ENCODE measurements at regions not wholly inside any gene's neighbourhood (a gene's known extent, or its start where the extent isn't known, plus 50 kb on each side); places are given as distances from the start of the nearest gene placed in this dataset.
"Not testable (repeated sequence)": the region's sequence is repeated elsewhere in the genome, so short reads cannot be mapped to it uniquely, and the experiment has no call there.

DNA sequence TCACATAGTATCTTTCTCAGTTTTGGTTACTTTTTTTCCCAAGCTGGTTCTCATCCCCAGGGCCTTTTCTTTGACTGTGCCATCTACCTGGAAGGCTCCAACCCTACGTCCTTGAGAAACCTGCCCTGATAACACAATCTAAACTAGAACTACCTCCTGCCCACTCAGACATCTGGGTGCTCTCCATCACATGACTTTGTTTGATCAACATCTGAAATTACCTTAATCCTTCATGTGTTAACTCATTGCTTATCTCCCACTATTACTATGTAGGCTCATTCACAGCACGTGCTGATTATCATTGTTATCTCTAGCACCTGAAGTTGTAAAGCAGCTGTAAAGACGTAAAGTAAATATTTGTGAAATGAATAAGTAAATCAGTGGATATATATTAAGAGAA, 784.0 kb downstream of the TMTC2 start:
- no peak overlapping the region for H2AFZ ChIP-seq (ENCODE audit: low read depth, low read length)
- no peaks in the 10 kb centered on the region for H3K9me3 ChIP-seq (ENCODE audit: low read length)
- peaks cover 6% of the 10 kb centered on the region for H3K4me1 ChIP-seq (ENCODE audit: insufficient read depth, low read length)
- no peak overlapping the region for H3K4me3 ChIP-seq (ENCODE audit: low read length)
- no peaks in the 10 kb centered on the region for H3K27me3 ChIP-seq (ENCODE audit: insufficient read depth, low read length)
- no peaks in the 10 kb centered on the region for H3K36me3 ChIP-seq (ENCODE audit: insufficient read depth, low read length)

DNA sequence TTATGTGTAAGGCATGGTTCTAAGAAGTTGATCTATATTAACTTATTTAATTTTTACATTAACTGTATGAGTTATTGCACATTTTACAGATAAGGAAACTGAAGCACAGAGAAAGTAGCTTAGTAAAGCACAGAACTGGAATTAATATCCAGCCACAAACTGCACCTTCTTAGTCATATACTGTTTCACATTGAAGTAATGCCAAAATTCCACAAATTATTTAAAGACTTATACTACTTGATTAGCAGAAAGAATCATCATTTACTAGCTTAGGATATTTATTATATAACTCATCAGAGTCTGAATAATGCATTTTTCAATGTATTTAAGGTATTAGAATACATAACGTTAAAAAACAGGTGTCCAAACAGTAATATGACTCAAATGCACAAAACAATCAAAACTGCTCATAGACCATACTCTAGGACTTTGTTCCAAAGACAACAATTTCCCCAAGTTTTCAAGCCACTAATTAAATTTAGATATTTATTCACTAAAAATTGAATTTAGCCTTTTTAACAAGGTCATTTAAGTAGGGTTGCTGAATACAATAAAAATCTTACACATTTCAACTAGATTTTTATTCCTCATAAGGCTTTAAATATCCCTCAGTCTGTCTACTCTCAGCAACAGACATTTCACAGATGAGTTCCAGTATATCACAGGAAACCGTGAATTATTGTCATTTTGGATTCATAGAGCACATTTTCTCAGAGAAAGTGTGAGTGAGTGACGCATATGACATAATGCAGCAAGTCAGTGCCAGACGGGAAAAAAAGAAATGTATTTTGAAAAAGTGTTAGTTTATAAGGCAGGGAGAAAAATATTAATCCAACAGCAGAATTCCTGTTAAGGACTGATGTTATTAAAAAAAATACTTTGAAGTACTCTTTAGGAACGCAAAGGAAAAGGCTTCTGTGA, 782.5 kb downstream of the TMTC2 start:
- Histone ChIP-seq H3K27me3 (ENCODE audit: insufficient read depth, low read length) (no peaks in the 10 kb centered on the region), H3K4me3 (ENCODE audit: low read length) (no peak overlapping the region)

DNA sequence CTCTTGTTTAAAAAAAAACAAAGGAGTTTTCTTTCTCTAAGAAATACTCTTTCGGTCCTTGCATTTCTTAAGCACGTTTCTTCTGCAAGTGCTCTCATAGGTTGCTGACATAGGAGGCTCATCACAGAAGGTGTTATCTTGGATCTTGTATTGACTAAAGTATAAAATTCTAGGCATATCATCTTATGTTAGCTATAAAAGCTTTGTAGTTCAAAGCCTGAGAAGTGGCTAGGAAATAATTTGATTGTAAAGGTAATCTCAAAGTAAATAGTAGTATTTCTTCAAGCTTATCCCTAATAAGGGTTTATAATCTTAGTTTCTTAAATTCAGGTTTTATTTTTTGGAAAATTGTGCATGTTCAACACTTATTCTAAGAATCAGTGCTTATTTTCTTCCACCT, 778.9 kb downstream of the TMTC2 start:
- H3K9me3 ChIP-seq (ENCODE audit: low read length): no peaks in the 10 kb centered on the region
- H3K4me1 ChIP-seq (ENCODE audit: insufficient read depth, low read length): peaks cover 6% of the 10 kb centered on the region
- no peaks in the 10 kb centered on the region for H3K27me3 ChIP-seq (ENCODE audit: insufficient read depth, low read length)
- no peak overlapping the region for H2AFZ ChIP-seq (ENCODE audit: low read depth, low read length)
- no peaks in the 10 kb centered on the region for H3K36me3 ChIP-seq (ENCODE audit: insufficient read depth, low read length)
- no peak overlapping the region for H3K4me3 ChIP-seq (ENCODE audit: low read length)

More for the DNA sequence above, 782.5 kb downstream of the TMTC2 start:
- Histone ChIP-seq H3K9me3 (ENCODE audit: low read length) (no peaks in the 10 kb centered on the region), H2AFZ (ENCODE audit: low read depth, low read length) (no peak overlapping the region), H3K36me3 (ENCODE audit: insufficient read depth, low read length) (no peaks in the 10 kb centered on the region), H3K4me1 (ENCODE audit: insufficient read depth, low read length) (peaks cover 6% of the 10 kb centered on the region)

GRCh38 chr12:83462419-83462818, 775.7 kb downstream of the TMTC2 start:
- H3K9me3 ChIP-seq (ENCODE audit: low read length): no peaks in the 10 kb centered on the region
- no peaks in the 10 kb centered on the region for H3K27me3 ChIP-seq (ENCODE audit: insufficient read depth, low read length)
- no peaks in the 10 kb centered on the region for H3K4me1 ChIP-seq (ENCODE audit: insufficient read depth, low read length)
- no peak overlapping the region for H2AFZ ChIP-seq (ENCODE audit: low read depth, low read length)
- no peaks in the 10 kb centered on the region for H3K36me3 ChIP-seq (ENCODE audit: insufficient read depth, low read length)
- no peak overlapping the region for H3K4me3 ChIP-seq (ENCODE audit: low read length)

DNA sequence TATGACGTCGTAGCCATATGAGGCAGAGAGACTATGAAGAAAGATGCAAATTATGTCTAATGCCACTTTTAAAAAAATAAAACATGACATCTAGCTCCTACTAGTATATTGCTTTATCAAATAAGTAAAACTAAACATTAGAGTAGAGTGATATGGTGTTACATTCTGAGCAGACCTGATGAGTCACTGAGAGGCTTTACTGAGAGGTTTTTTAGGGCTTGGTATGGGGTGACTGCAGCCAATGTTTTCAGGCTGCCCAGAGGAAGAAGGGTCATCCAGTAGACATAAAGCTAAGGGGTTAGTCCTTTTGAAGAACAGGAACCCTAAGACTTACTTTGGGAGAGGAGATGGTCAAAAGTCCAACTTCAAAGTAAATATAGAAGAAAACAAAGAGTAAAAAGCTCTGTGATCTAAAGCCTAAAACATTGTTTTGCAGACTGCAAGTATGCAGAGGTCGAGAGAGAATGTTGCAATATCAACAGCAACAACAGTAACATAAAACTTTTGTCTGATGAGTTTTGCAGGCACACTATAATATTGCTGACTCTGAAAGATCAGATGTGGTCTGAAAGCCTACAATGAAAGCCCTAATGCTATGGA, 774.7 kb downstream of the TMTC2 start:
- no peaks in the 10 kb centered on the region for H3K4me1 ChIP-seq (ENCODE audit: insufficient read depth, low read length)
- no peaks in the 10 kb centered on the region for H3K27me3 ChIP-seq (ENCODE audit: insufficient read depth, low read length)
- no peak overlapping the region for H3K4me3 ChIP-seq (ENCODE audit: low read length)
- H2AFZ ChIP-seq (ENCODE audit: low read depth, low read length): no peak overlapping the region
- H3K36me3 ChIP-seq (ENCODE audit: insufficient read depth, low read length): no peaks in the 10 kb centered on the region
- H3K9me3 ChIP-seq (ENCODE audit: low read length): no peaks in the 10 kb centered on the region

GRCh38 chr12:83451189-83451588, 764.5 kb downstream of the TMTC2 start:
- no peaks in the 10 kb centered on the region for H3K36me3 ChIP-seq (ENCODE audit: insufficient read depth, low read length)
- no peaks in the 10 kb centered on the region for H3K27me3 ChIP-seq (ENCODE audit: insufficient read depth, low read length)
- H3K4me1 ChIP-seq (ENCODE audit: insufficient read depth, low read length): no peaks in the 10 kb centered on the region
- H3K4me3 ChIP-seq (ENCODE audit: low read length): no peak overlapping the region
- peaks cover 2% of the 10 kb centered on the region for H3K9me3 ChIP-seq (ENCODE audit: low read length)
- no peak overlapping the region for H2AFZ ChIP-seq (ENCODE audit: low read depth, low read length)

GRCh38 chr12:83434600-83434999, 747.9 kb downstream of the TMTC2 start:
- H3K4me3 ChIP-seq (ENCODE audit: low read length): no peak overlapping the region
- H3K4me1 ChIP-seq (ENCODE audit: insufficient read depth, low read length): no peaks in the 10 kb centered on the region
- no peaks in the 10 kb centered on the region for H3K36me3 ChIP-seq (ENCODE audit: insufficient read depth, low read length)
- no peak overlapping the region for H2AFZ ChIP-seq (ENCODE audit: low read depth, low read length)
- no peaks in the 10 kb centered on the region for H3K27me3 ChIP-seq (ENCODE audit: insufficient read depth, low read length)
- H3K9me3 ChIP-seq (ENCODE audit: low read length): peaks cover 2% of the 10 kb centered on the region

DNA sequence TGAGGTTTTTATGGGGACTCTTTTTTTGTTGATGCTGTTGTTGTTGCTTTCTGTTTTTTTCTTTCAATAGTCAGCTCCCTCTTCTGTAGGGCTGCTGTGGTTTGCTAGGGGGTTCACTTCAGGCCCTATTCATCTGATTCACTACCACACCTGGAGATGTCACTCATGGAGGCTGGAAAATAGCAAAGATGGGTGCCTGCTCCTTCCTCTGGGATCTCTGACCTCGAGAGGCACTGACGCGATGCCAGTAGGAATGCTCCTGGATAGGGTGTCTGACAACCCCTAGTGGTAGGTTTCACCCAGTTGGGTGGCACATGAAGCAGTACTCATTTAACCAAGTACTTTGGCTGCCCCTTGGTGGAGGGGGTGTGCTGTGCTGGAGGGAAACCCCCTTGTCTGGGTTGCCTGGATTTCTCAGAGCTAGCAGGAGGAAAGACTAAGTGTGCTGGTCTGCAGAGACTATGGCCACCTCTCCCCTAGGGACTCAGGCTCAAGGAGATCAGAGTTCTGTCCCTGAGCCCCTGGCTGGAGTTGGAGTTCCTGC, 745.5 kb downstream of the TMTC2 start:
- H3K4me1 ChIP-seq (ENCODE audit: insufficient read depth, low read length): no peaks in the 10 kb centered on the region
- no peaks in the 10 kb centered on the region for H3K27me3 ChIP-seq (ENCODE audit: insufficient read depth, low read length)
- no peaks in the 10 kb centered on the region for H3K36me3 ChIP-seq (ENCODE audit: insufficient read depth, low read length)
- no peak overlapping the region for H2AFZ ChIP-seq (ENCODE audit: low read depth, low read length)
- H3K4me3 ChIP-seq (ENCODE audit: low read length): no peak overlapping the region
- peaks cover 2% of the 10 kb centered on the region for H3K9me3 ChIP-seq (ENCODE audit: low read length)

DNA sequence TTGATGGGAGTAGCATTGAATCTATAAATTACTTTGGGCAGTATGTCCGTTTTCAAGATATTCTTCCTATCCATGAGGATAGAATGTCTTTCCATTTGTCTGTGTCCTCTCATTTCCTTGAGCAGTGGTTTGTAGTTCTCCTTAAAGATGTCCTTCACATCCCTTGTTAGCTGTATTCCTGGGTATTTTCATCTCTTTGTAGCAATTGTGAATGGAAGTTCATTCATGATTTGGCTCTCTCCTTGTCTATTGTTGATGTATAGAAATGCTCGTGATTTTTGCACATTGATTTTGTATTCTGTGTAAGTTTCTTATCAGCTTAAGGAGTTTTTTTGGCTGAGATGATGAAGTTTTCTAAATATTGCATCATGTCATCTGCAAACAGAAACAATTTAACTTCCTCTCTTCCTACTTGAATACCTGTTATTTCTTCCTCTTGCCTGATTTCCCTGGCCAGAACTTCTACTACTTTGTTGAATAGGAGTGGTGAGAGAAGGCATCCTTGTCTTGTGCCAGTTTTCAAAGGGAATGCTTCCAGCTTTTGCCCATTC, 741.0 kb downstream of the TMTC2 start:
- not testable (repeated sequence) for H3K9me3 ChIP-seq (ENCODE audit: low read length); H3K27me3 ChIP-seq (ENCODE audit: insufficient read depth, low read length); H3K36me3 ChIP-seq (ENCODE audit: insufficient read depth, low read length); H2AFZ ChIP-seq (ENCODE audit: low read depth, low read length); H3K4me1 ChIP-seq (ENCODE audit: insufficient read depth, low read length); H3K4me3 ChIP-seq (ENCODE audit: low read length)

DNA sequence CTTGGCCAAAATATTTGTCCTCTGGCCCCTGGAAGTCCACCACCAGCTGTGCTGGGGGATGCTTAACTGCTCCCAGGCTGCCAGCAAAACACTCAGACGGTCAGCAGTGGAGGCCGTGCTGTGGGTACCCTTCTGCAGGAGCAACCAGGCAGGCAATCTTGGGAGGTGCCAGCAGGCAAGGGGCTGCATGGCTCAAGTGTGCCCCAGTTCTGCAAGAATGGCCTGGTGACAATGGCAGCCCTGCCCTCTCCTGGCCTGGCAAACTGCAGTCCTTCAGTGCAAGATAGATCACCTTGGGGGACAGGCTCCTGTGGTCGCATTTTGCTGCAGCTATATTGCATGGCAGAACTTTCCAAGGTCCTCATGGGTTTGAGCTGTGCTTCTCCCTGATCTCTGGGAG, 728.3 kb downstream of the TMTC2 start:
- no peaks in the 10 kb centered on the region for H3K4me1 ChIP-seq (ENCODE audit: insufficient read depth, low read length)
- H3K4me3 ChIP-seq (ENCODE audit: low read length): no peak overlapping the region
- H2AFZ ChIP-seq (ENCODE audit: low read depth, low read length): no peak overlapping the region
- H3K36me3 ChIP-seq (ENCODE audit: insufficient read depth, low read length): no peaks in the 10 kb centered on the region
- H3K9me3 ChIP-seq (ENCODE audit: low read length): peaks cover 3% of the 10 kb centered on the region
- H3K27me3 ChIP-seq (ENCODE audit: insufficient read depth, low read length): no peaks in the 10 kb centered on the region

- peaks cover 4% of the 10 kb centered on the region for H3K4me1 ChIP-seq (ENCODE audit: insufficient read depth, low read length)
Measured at GRCh38 chr12:83408851-83409250, 722.1 kb downstream of the TMTC2 start.

GRCh38 chr12:83408146-83408545, 721.4 kb downstream of the TMTC2 start:
- Histone ChIP-seq H3K27me3 (ENCODE audit: insufficient read depth, low read length) (no peaks in the 10 kb centered on the region), H3K4me3 (ENCODE audit: low read length) (no peak overlapping the region), H3K36me3 (ENCODE audit: insufficient read depth, low read length) (no peaks in the 10 kb centered on the region), H2AFZ (ENCODE audit: low read depth, low read length) (no peak overlapping the region), H3K4me1 (ENCODE audit: insufficient read depth, low read length) (peaks cover 4% of the 10 kb centered on the region), H3K9me3 (ENCODE audit: low read length) (peaks cover 2% of the 10 kb centered on the region)

More at GRCh38 chr12:83408851-83409250, 722.1 kb downstream of the TMTC2 start:
- Histone ChIP-seq H3K4me3 (ENCODE audit: low read length) (no peak overlapping the region), H3K9me3 (ENCODE audit: low read length) (peaks cover 2% of the 10 kb centered on the region), H3K36me3 (ENCODE audit: insufficient read depth, low read length) (no peaks in the 10 kb centered on the region), H2AFZ (ENCODE audit: low read depth, low read length) (no peak overlapping the region), H3K27me3 (ENCODE audit: insufficient read depth, low read length) (no peaks in the 10 kb centered on the region)

DNA sequence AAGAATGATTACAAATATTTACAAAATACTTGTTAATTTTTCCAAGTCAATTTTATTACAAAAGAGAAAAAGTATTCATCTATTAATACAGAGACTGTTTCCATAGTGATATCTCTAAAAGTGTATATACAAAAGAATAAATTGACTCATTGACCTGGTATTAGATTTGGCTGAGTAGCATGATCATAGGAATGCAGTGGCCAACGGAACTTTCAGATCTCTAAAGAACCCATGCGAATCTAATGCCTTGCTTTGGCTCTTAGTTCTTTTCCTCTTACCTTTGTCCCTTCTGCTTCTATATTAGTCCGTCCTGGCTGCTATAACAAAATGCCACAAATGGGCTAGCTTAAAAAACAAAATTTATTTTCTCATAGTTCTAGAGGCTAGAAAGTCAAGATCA, 717.8 kb downstream of the TMTC2 start:
- peaks cover 2% of the 10 kb centered on the region for H3K9me3 ChIP-seq (ENCODE audit: low read length)
- no peak overlapping the region for H3K4me3 ChIP-seq (ENCODE audit: low read length)
- H3K27me3 ChIP-seq (ENCODE audit: insufficient read depth, low read length): no peaks in the 10 kb centered on the region
- H3K36me3 ChIP-seq (ENCODE audit: insufficient read depth, low read length): no peaks in the 10 kb centered on the region
- H2AFZ ChIP-seq (ENCODE audit: low read depth, low read length): no peak overlapping the region
- H3K4me1 ChIP-seq (ENCODE audit: insufficient read depth, low read length): peaks cover 4% of the 10 kb centered on the region

Measured in neuron (in vitro differentiated cells).